ENCODE measurements at regions not wholly inside any gene's neighbourhood (a gene's known extent, or its start where the extent isn't known, plus 50 kb on each side); places are given as distances from the start of the nearest gene placed in this dataset.

- H3K27me3 ChIP-seq (ENCODE audit: control insufficient read depth in 2 of 2, insufficient read depth in 2 of 2, low read length in 2 of 2) = peaks cover 5 to 48% of the 10 kb centered on the region in 2 experiments; a peak in 3 of 5 replicates
- H4K20me1 ChIP-seq (replicated peaks; ENCODE audit: control insufficient read depth, insufficient read depth, low read length) = peaks cover 4% of the 10 kb centered on the region; the same call in 1 of the 2 replicates
- no peaks in the 10 kb centered on the region for H3K9me3 ChIP-seq (replicated peaks; ENCODE audit: control insufficient read depth, insufficient read depth, low read depth, low read length)
- no peaks in the 10 kb centered on the region for H3K36me3 ChIP-seq (ENCODE audit: control insufficient read depth, insufficient read depth, low read length)
- in situ Hi-C loops (cut with MboI) (no loop called here), intact Hi-C loops (cut with micrococcal nuclease) (no loop called here)
- no peak overlapping the region for H3K4me3 ChIP-seq
- FAIRE-seq (no peak), DNase-seq (ENCODE audit: extremely low read depth in 1 of 4, low spot score in 3 of 4) (no peak), ATAC-seq (no peak)
- ChIA-PET CTCF (ENCODE audit: low intra/inter-chr PET ratio) (no interaction called here), POLR2A (no interaction called here)
- H3K9ac ChIP-seq (ENCODE audit: insufficient read depth in 1 of 2, low read depth in 2 of 2, low read length in 2 of 2) = no peak overlapping the region
- H3K4me1 ChIP-seq (replicated peaks in 1 of 2; ENCODE audit: control insufficient read depth in 2 of 2, insufficient read depth in 2 of 2, low read length in 2 of 2) = no peaks in the 10 kb centered on the region
- H2AFZ ChIP-seq (ENCODE audit: low read depth, low read length) = no peak overlapping the region
- H3K9me1 ChIP-seq (ENCODE audit: control insufficient read depth, insufficient read depth, low read length) = no peaks in the 10 kb centered on the region
- TF ChIP-seq ZNF398 (CRISPR knock-in tag; IDR thresholded peaks at IDR 0.05) (no peak), RFX1 (IDR thresholded peaks at IDR 0.05) (peak; percentile 54; the same call in 1 of the 2 replicates), MXI1 (IDR thresholded peaks at IDR 0.05; ENCODE audit: low read depth, low read length) (no peak)
- BruUV-seq (replicated peaks) = no TSS peak
- H3K4me2 ChIP-seq (ENCODE audit: insufficient read depth, low read length) = no peak overlapping the region
- 0% methylated on average over 1 of the region's 2 CpGs for WGBS (ENCODE audit: insufficient coverage, low coverage, missing lambda C conversion rate)
- H3K27ac ChIP-seq (ENCODE audit: extremely low read depth, low read depth, low read length) = no peak overlapping the region
- no peaks in the 10 kb centered on the region for H3K79me2 ChIP-seq (ENCODE audit: control insufficient read depth, insufficient read depth, low read length)
These were observed 180.1 kb upstream of the NECTIN1 start for GRCh38 chr11:119909077-119909476.

- ATAC-seq = no peak
- no peaks in the 10 kb centered on the region for H3K36me3 ChIP-seq (ENCODE audit: control insufficient read depth, insufficient read depth, low read length)
- in situ Hi-C loops (cut with MboI) = no loop called here
- H4K20me1 ChIP-seq (replicated peaks; ENCODE audit: control insufficient read depth, insufficient read depth, low read length) = peaks cover 4% of the 10 kb centered on the region; the same call in 1 of the 2 replicates
- H3K9me3 ChIP-seq (replicated peaks; ENCODE audit: control insufficient read depth, insufficient read depth, low read depth, low read length) = no peaks in the 10 kb centered on the region
- intact Hi-C loops (cut with micrococcal nuclease) = no loop called here
- H3K4me3 ChIP-seq = no peak overlapping the region
- DNase-seq (ENCODE audit: extremely low read depth in 1 of 4, low spot score in 3 of 4) = no peak
- H3K4me1 ChIP-seq (replicated peaks in 1 of 2; ENCODE audit: control insufficient read depth in 2 of 2, insufficient read depth in 2 of 2, low read length in 2 of 2) = no peaks in the 10 kb centered on the region
- ChIA-PET CTCF (ENCODE audit: low intra/inter-chr PET ratio) (no interaction called here), POLR2A (no interaction called here)
- no peak overlapping the region for H3K9ac ChIP-seq (ENCODE audit: insufficient read depth in 1 of 2, low read depth in 2 of 2, low read length in 2 of 2)
- TF ChIP-seq IRF2 (CRISPR knock-in tag; IDR thresholded peaks at IDR 0.05) = no peak
- TF ChIP-seq ZNF695 (CRISPR knock-in tag; IDR thresholded peaks at IDR 0.05) = no peak
- FAIRE-seq = no peak
- no peaks in the 10 kb centered on the region for H3K79me2 ChIP-seq (ENCODE audit: control insufficient read depth, insufficient read depth, low read length)
- BruUV-seq (replicated peaks) = no TSS peak
- H2AFZ ChIP-seq (ENCODE audit: low read depth, low read length) = no peak overlapping the region
- H3K9me1 ChIP-seq (ENCODE audit: control insufficient read depth, insufficient read depth, low read length) = no peaks in the 10 kb centered on the region
- H3K27me3 ChIP-seq (ENCODE audit: control insufficient read depth in 2 of 2, insufficient read depth in 2 of 2, low read length in 2 of 2) = peaks cover 5 to 52% of the 10 kb centered on the region in 2 experiments; a peak in 3 of 5 replicates
- WGBS (ENCODE audit: insufficient coverage, low coverage, missing lambda C conversion rate) = 1% methylated on average over 6 of the region's 6 CpGs
- no peak overlapping the region for H3K4me2 ChIP-seq (ENCODE audit: insufficient read depth, low read length)
- no peak overlapping the region for H3K27ac ChIP-seq (ENCODE audit: extremely low read depth, low read depth, low read length)
These were observed 179.5 kb upstream of the NECTIN1 start for GRCh38 chr11:119908573-119908904.

Measured in K562 (cell line).